ENCODE measurements at regions not wholly inside any gene's neighbourhood (a gene's known extent, or its start where the extent isn't known, plus 50 kb on each side); places are given as distances from the start of the nearest gene placed in this dataset.

GRCh38 chr3:74768010-74768409 lies 153.6 kb upstream of the CNTN3 start:
- H3K9me3 Mint-ChIP-seq = no peaks in the 10 kb centered on the region
- H3K36me3 Mint-ChIP-seq = no peaks in the 10 kb centered on the region
- DNase-seq (ENCODE audit: low spot score in 2 of 2, unreplicated experiment in 2 of 2) = no peak
- peaks cover 5% of the 10 kb centered on the region for H3K27me3 Mint-ChIP-seq (ENCODE audit: low read depth)
- H3K4me1 Mint-ChIP-seq = no peaks in the 10 kb centered on the region
- H3K4me3 Mint-ChIP-seq = no peak overlapping the region
- no peak overlapping the region for H3K27ac Mint-ChIP-seq
- TF ChIP-seq, protein P1, sequence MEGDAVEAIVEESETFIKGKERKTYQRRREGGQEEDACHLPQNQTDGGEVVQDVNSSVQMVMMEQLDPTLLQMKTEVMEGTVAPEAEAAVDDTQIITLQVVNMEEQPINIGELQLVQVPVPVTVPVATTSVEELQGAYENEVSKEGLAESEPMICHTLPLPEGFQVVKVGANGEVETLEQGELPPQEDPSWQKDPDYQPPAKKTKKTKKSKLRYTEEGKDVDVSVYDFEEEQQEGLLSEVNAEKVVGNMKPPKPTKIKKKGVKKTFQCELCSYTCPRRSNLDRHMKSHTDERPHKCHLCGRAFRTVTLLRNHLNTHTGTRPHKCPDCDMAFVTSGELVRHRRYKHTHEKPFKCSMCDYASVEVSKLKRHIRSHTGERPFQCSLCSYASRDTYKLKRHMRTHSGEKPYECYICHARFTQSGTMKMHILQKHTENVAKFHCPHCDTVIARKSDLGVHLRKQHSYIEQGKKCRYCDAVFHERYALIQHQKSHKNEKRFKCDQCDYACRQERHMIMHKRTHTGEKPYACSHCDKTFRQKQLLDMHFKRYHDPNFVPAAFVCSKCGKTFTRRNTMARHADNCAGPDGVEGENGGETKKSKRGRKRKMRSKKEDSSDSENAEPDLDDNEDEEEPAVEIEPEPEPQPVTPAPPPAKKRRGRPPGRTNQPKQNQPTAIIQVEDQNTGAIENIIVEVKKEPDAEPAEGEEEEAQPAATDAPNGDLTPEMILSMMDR (IDR thresholded peaks at IDR 0.05; ENCODE audit: unreplicated experiment) = no peak

DNA sequence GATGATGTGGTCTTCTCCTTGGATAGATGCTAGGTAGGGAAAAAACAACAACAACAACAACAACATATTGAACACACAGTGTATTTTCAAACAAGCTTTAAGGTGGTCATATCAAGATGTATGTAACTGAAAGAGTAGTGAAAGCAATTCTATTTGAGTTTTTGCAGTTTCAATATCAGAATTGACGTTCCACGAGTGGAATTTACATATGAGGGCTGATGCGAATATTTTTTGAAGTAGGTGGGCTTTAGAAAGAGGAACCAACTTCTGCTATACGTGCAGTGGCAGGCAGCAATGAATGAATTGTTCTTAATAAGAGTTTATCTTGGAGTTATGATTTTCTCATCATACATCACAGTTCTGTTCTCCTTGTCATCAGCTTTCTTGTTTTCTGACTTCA lies 151.9 kb upstream of the CNTN3 start:
- Mint-ChIP-seq H3K27me3 (ENCODE audit: low read depth) (peaks cover 5% of the 10 kb centered on the region), H3K4me3 (no peak overlapping the region), H3K4me1 (no peaks in the 10 kb centered on the region), H3K27ac (no peak overlapping the region), H3K9me3 (no peaks in the 10 kb centered on the region), H3K36me3 (no peaks in the 10 kb centered on the region)
- TF ChIP-seq, protein P1 (IDR thresholded peaks at IDR 0.05; ENCODE audit: unreplicated experiment) = no peak
- no peak for DNase-seq (ENCODE audit: low spot score in 2 of 2, unreplicated experiment in 2 of 2)

DNA sequence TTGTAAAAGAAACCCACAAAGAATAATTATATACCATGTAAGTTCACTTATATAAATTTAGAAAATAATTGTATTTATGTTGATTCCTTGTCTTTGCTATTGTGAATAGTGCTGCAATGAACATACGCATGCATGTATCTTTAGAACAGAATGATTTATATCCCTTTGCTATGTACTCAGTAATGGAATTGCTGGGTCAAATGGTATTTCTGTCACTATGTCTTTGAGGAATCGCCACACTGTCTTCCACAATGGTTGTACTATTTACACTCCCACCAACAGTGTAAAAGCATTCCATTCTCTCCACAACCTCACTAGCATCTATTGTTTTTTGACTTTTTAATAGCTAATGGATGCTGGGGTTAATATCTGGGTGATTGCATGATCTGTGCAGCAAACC lies 149.4 kb upstream of the CNTN3 start:
- H3K36me3 Mint-ChIP-seq = no peaks in the 10 kb centered on the region
- no peak overlapping the region for H3K4me3 Mint-ChIP-seq
- TF ChIP-seq, protein P1 (IDR thresholded peaks at IDR 0.05; ENCODE audit: unreplicated experiment) = no peak
- H3K9me3 Mint-ChIP-seq = no peaks in the 10 kb centered on the region
- H3K27me3 Mint-ChIP-seq (ENCODE audit: low read depth) = peaks cover 7% of the 10 kb centered on the region
- DNase-seq (ENCODE audit: low spot score in 2 of 2, unreplicated experiment in 2 of 2) = no peak
- H3K4me1 Mint-ChIP-seq = no peaks in the 10 kb centered on the region
- H3K27ac Mint-ChIP-seq = no peak overlapping the region

DNA sequence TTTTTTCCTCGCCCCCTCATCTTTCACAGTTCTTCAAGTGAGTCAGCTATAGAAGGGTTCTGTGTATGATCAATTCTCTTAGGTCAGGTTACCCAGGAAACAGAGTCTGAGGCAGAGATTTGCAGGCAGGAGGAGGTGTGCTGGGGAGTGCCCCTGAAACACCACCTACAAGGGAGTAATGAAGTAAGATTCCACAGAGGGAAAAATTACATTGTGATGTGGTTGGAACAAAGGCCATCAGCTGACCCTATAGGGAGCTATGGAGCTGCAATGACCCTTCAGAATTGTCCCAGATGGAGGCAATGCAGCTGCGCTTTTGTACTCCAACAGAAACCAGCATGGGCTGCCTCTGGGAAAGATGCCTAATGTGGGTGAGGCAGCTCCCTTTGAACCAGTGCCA lies 142.2 kb upstream of the CNTN3 start:
- TF ChIP-seq, protein P1 (IDR thresholded peaks at IDR 0.05; ENCODE audit: unreplicated experiment) = no peak
- Mint-ChIP-seq H3K27me3 (ENCODE audit: low read depth) (peaks cover 8% of the 10 kb centered on the region), H3K36me3 (no peaks in the 10 kb centered on the region), H3K4me3 (no peak overlapping the region), H3K9me3 (peaks cover 3% of the 10 kb centered on the region), H3K4me1 (no peaks in the 10 kb centered on the region), H3K27ac (no peak overlapping the region)
- no peak for DNase-seq (ENCODE audit: low spot score in 2 of 2, unreplicated experiment in 2 of 2)

DNA sequence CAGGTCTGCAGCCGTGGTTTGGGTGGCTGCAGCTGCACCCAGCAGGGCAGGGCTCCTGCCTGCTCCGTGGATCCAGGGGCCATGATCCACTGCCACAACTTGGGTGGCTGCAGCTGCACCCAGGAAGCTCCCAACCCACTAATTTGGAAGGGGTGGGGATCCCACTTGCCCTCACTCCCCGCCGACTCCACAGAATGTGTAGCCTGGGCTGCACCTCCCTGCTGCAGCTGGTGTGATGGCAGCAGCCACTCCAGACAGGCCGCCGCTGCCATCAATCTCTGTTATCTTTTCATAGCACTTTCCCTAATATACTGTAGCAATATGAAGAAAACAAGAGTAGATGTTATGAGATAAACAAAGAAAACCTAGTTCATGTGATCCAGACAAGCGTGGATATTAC lies 137.8 kb upstream of the CNTN3 start:
- Mint-ChIP-seq H3K9me3 (no peaks in the 10 kb centered on the region), H3K4me1 (no peaks in the 10 kb centered on the region), H3K36me3 (no peaks in the 10 kb centered on the region), H3K27ac (no peak overlapping the region), H3K27me3 (ENCODE audit: low read depth) (no peaks in the 10 kb centered on the region), H3K4me3 (no peak overlapping the region)
- no peak for DNase-seq (ENCODE audit: low spot score in 2 of 2, unreplicated experiment in 2 of 2)
- TF ChIP-seq, protein P1 (IDR thresholded peaks at IDR 0.05; ENCODE audit: unreplicated experiment) = no peak

DNA sequence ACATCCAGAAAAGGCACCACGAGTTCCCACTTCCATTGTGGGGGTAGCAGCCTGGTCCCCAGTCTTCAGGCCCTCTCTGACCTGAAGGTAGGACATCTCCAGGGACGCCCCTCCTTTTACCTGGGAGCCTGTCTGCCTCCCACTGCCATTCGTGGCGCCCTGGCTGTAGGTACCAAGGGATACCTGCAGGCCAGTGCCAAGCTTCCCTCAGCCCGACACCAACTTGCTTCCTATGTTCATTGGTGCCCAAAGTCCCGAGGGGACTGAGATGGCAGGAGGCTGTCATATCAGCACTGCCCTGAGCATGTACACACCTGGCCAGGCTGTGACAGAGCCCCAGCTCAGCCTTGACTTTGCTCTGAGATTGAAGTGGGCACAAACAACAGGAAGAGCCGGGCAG lies 137.3 kb upstream of the CNTN3 start:
- Mint-ChIP-seq H3K27me3 (ENCODE audit: low read depth) (no peaks in the 10 kb centered on the region), H3K4me3 (no peak overlapping the region), H3K9me3 (no peaks in the 10 kb centered on the region), H3K36me3 (no peaks in the 10 kb centered on the region), H3K4me1 (no peaks in the 10 kb centered on the region), H3K27ac (no peak overlapping the region)
- TF ChIP-seq, protein P1 (IDR thresholded peaks at IDR 0.05; ENCODE audit: unreplicated experiment) = no peak
- no peak for DNase-seq (ENCODE audit: low spot score in 2 of 2, unreplicated experiment in 2 of 2)

Data from mesothelial cell of epicardium (in vitro differentiated cells).